Caco-2 (cell line): ENCODE measurements at regions not wholly inside any gene's neighbourhood (a gene's known extent, or its start where the extent isn't known, plus 50 kb on each side); places are given as distances from the start of the nearest gene placed in this dataset.

ENCODE experiments used
- BruUV-seq: library from RNA; stranded (reverse); fragments of 400-500 nt; replicated peaks from 2 replicates; lab custom pipeline; 2021; lab: Mats Ljungman, UMichigan
- CTCF ChIA-PET: fragments of 300-600 bp; sonication (Branson Sonifier 250); formaldehyde crosslinking; loops from one replicate; lab custom pipeline; 2022; ENCODE audit warnings: antibody characterized with exemption; lab: Charles Lee
- POLR2A ChIA-PET: fragments of 300-600 bp; sonication (Branson Sonifier 250); formaldehyde crosslinking; loops from one replicate; lab custom pipeline; 2022; ENCODE audit warnings: antibody characterized with exemption; lab: Charles Lee
- DNase-seq, 2 experiments: peaks; one replicate each; pipeline versions ENCODE4 v3.0.0 to v3.0.0-alpha.2; 2020 to 2022
- H3K27me3 ChIP-seq: replicated peaks from 2 replicates; pipeline ENCODE4 v1.6.0; 2011; ENCODE audit warnings: low read length; ENCODE audit not compliant: control insufficient read depth, insufficient read depth
- H3K36me3 ChIP-seq: 2 replicates; pipeline ENCODE4 v1.5.1; 2011; ENCODE audit warnings: low read length; ENCODE audit not compliant: control insufficient read depth, insufficient read depth
- H3K4me1 ChIP-seq: fragments of 250-450 bp; sonication (Bioruptor Pico); 2 replicates; pipeline ENCODE4 v1.5.1; 2020; ENCODE audit warnings: mild to moderate bottlenecking
- H3K4me3 ChIP-seq: 2 replicates; pipeline ENCODE4 v1.5.1; 2011; ENCODE audit warnings: low read depth, mild to moderate bottlenecking, control low read depth, low read length
- H3K9me3 ChIP-seq: fragments of 250-450 bp; sonication (Bioruptor Pico); 2 replicates; pipeline ENCODE4 v1.5.1; 2020; ENCODE audit warnings: mild to moderate bottlenecking, moderate library complexity
- H3K27ac Mint-ChIP-seq: one replicate; pipeline ENCODE4 v1.8.0; 2022; ENCODE audit warnings: mixed read lengths; ENCODE audit not compliant: unreplicated experiment
- H3K27me3 Mint-ChIP-seq: one replicate; pipeline ENCODE4 v1.8.0; 2022; ENCODE audit warnings: mixed read lengths; ENCODE audit not compliant: insufficient read depth, unreplicated experiment
- H3K36me3 Mint-ChIP-seq: one replicate; pipeline ENCODE4 v1.8.0; 2022; ENCODE audit warnings: mild to moderate bottlenecking, mixed read lengths; ENCODE audit not compliant: insufficient read depth, unreplicated experiment
- H3K4me1 Mint-ChIP-seq: one replicate; pipeline ENCODE4 v1.8.0; 2022; ENCODE audit warnings: low read depth, mixed read lengths; ENCODE audit not compliant: unreplicated experiment
- H3K4me3 Mint-ChIP-seq: one replicate; pipeline ENCODE4 v1.8.0; 2022; ENCODE audit warnings: mild to moderate bottlenecking, moderate library complexity, mixed read lengths; ENCODE audit not compliant: unreplicated experiment
- H3K9me3 Mint-ChIP-seq: one replicate; pipeline ENCODE4 v1.8.0; 2022; ENCODE audit warnings: mixed read lengths; ENCODE audit not compliant: unreplicated experiment
- intact Hi-C: fragments of 100-400 bp; cut with micrococcal nuclease; formaldehyde crosslinking; loops from one replicate; pipeline ENCODE4 v1.10.0; 2022; ENCODE audit not compliant: unreplicated experiment
- TF ChIP-seq, protein P1 (sequence below), 2 experiments: fragments of 200-600 bp in 1 of 2; IDR thresholded peaks; 1 replicate in 1 of 2; 2 replicates in 1 of 2; pipeline versions ENCODE4 v1.5.1 to v1.8.0; 2011 to 2022; ENCODE audit warnings: antibody characterized with exemption in 1 of 2, control low read depth in 1 of 2, inconsistent platforms in 1 of 2, low read depth in 1 of 2, low read length in 1 of 2, mild to moderate bottlenecking in 1 of 2, moderate library complexity in 1 of 2; ENCODE audit not compliant: insufficient read depth in 1 of 2, severe bottlenecking in 1 of 2, unreplicated experiment in 1 of 2

DNA sequence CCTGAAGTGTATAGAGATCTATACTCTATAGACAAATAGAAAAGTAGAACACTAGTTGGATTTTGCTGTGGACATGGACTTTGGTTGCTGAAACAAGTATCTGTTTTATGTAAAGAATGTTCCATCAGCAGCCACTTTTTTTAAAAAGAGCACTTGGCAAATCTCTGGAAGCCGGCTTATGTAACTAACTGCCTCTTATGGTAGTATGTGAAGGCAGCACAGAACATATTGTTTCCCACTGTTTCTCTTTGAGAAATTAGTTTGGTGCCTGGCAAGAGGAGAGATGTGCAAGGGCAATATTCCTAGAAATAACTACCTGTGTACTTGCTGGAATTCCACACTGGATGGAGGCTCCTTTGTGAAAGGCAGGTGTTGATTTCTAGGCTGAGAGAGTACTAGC, 242.3 kb upstream of the PREP start:
- TF ChIP-seq, protein P1, sequence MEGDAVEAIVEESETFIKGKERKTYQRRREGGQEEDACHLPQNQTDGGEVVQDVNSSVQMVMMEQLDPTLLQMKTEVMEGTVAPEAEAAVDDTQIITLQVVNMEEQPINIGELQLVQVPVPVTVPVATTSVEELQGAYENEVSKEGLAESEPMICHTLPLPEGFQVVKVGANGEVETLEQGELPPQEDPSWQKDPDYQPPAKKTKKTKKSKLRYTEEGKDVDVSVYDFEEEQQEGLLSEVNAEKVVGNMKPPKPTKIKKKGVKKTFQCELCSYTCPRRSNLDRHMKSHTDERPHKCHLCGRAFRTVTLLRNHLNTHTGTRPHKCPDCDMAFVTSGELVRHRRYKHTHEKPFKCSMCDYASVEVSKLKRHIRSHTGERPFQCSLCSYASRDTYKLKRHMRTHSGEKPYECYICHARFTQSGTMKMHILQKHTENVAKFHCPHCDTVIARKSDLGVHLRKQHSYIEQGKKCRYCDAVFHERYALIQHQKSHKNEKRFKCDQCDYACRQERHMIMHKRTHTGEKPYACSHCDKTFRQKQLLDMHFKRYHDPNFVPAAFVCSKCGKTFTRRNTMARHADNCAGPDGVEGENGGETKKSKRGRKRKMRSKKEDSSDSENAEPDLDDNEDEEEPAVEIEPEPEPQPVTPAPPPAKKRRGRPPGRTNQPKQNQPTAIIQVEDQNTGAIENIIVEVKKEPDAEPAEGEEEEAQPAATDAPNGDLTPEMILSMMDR (IDR thresholded peaks at IDR 0.05; ENCODE audit: insufficient read depth in 1 of 2, low read depth in 1 of 2, low read length in 1 of 2, severe bottlenecking in 1 of 2, unreplicated experiment in 1 of 2): no peak
- Mint-ChIP-seq H3K27me3 (no peaks in the 10 kb centered on the region), H3K9me3 (no peaks in the 10 kb centered on the region), H3K36me3 (no peaks in the 10 kb centered on the region), H3K4me3 (no peak overlapping the region), H3K4me1 (no peaks in the 10 kb centered on the region), H3K27ac (no peak overlapping the region)
- BruUV-seq: no TSS peak
- no peaks in the 10 kb centered on the region for H3K27me3 ChIP-seq
- ChIA-PET CTCF (no interaction called here), POLR2A (no interaction called here)
- H3K4me1 ChIP-seq: peaks cover 10% of the 10 kb centered on the region; the same call in 1 of the 2 replicates
- no peak overlapping the region for H3K4me3 ChIP-seq
- intact Hi-C loops: no loop called here
- no peaks in the 10 kb centered on the region for H3K36me3 ChIP-seq
- no peaks in the 10 kb centered on the region for H3K9me3 ChIP-seq
- no peak for DNase-seq

DNA sequence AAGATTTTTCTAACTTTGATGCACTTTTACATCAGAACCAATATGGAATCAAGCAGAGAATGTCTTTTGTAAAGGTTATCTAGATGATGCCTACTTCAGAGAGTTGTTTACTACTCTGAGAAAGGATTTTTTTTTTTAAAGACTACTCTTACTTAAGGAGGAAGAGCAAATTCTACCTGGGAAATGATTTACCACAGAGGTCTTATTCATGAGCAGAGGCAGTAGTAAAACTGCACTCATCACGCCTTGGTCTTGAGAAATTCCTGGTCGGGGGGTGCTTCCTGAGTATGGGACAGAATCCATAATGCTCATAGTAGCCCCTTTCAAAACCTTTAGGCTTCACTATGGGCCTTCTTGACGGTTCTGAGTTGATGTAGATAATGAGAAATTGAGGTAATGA, 241.8 kb upstream of the PREP start:
- ChIA-PET CTCF (no interaction called here), POLR2A (no interaction called here)
- Mint-ChIP-seq H3K27ac (no peak overlapping the region), H3K27me3 (no peaks in the 10 kb centered on the region), H3K4me1 (no peaks in the 10 kb centered on the region), H3K4me3 (no peak overlapping the region), H3K9me3 (no peaks in the 10 kb centered on the region), H3K36me3 (no peaks in the 10 kb centered on the region)
- Histone ChIP-seq H3K27me3 (no peaks in the 10 kb centered on the region), H3K4me3 (no peak overlapping the region), H3K9me3 (no peaks in the 10 kb centered on the region), H3K36me3 (no peaks in the 10 kb centered on the region), H3K4me1 (peaks cover 10% of the 10 kb centered on the region; the same call in 1 of the 2 replicates)
- intact Hi-C loops: no loop called here
- TF ChIP-seq, protein P1 (IDR thresholded peaks at IDR 0.05; ENCODE audit: insufficient read depth in 1 of 2, low read depth in 1 of 2, low read length in 1 of 2, severe bottlenecking in 1 of 2, unreplicated experiment in 1 of 2): no peak
- DNase-seq: no peak
- BruUV-seq: no TSS peak

DNA sequence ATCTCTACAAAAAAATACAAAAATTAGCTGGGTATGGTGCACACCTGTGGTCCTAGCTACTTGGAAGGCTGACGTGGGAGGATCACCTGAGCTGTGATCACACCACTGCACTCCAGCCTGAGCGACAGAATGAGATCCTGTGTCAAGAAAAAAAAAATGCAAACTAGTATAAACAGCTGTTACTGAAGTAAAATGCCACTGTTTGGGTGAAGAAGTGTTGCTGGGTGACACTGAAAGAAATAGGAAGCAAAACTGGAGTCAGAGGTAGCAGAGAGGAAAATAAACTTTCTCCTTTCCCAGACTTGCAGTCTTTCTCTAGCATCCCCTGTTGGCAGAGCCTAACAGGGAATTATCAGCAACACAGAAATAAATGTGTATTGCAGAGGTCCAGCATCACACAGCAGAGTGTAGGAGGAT, 241.2 kb upstream of the PREP start:
- H3K9me3 Mint-ChIP-seq: no peaks in the 10 kb centered on the region
- POLR2A ChIA-PET: no interaction called here
- no TSS peak for BruUV-seq
- Histone ChIP-seq H3K27me3 (no peaks in the 10 kb centered on the region), H3K36me3 (no peaks in the 10 kb centered on the region), H3K4me1 (peaks cover 10% of the 10 kb centered on the region; the same call in 1 of the 2 replicates), H3K4me3 (no peak overlapping the region), H3K9me3 (no peaks in the 10 kb centered on the region)
- no peak overlapping the region for H3K27ac Mint-ChIP-seq
- DNase-seq: no peak
- TF ChIP-seq, protein P1 (IDR thresholded peaks at IDR 0.05; ENCODE audit: insufficient read depth in 1 of 2, low read depth in 1 of 2, low read length in 1 of 2, severe bottlenecking in 1 of 2, unreplicated experiment in 1 of 2): peak in 1 of 2 experiments; percentile 18
- intact Hi-C loops: no loop called here
- H3K4me3 Mint-ChIP-seq: no peak overlapping the region
- no peaks in the 10 kb centered on the region for H3K4me1 Mint-ChIP-seq
- no peaks in the 10 kb centered on the region for H3K27me3 Mint-ChIP-seq
- no peaks in the 10 kb centered on the region for H3K36me3 Mint-ChIP-seq
- CTCF ChIA-PET: interaction anchor here (0.6 kb wide), 1 partner anchor 56 kb away, joined by 4 read pairs; no protein-coding TSS in a partner anchor
